OCI-LY7 (cell line): ENCODE measurements at regions not wholly inside any gene's neighbourhood (a gene's known extent, or its start where the extent isn't known, plus 50 kb on each side); places are given as distances from the start of the nearest gene placed in this dataset.

Experiments used
- CTCF ChIP-seq: fragments of 200-600 bp; sonication (generic); conservative IDR thresholded peaks from 2 replicates; pipeline ENCODE4 v1.5.1; 2014; ENCODE audit warnings: mild to moderate bottlenecking, antibody characterized with exemption, low read length, moderate library complexity, mixed read lengths
- EZH2phosphoT487 ChIP-seq: fragments of 200-600 bp; sonication (generic); IDR thresholded peaks from 2 replicates; pipeline ENCODE4 v1.6.1; 2018; ENCODE audit warnings: low read depth, borderline replicate concordance, mild to moderate bottlenecking, mixed run types, antibody characterized with exemption, low read length, moderate library complexity, mixed read lengths

DNA sequence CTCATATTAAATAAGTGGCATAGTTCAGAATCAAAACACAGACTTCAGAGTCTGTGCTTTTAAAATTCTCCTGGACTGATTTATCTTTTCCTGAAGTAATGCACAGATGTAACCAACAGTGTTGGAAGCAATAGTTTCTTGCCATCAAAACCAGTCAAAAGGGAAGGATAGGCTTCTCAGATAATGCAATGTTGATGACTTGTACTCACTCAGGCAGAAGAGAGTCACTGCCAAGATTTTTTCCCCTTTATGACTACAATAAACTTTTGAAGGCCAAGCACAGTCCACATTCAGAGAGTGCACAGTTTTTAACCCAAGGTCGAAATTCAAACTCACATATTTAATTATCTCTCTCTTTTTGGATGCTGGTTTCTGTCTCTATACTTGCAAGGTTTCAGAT lies 305.0 kb upstream of the SGO1 start:
- TF ChIP-seq CTCF (no peak), EZH2phosphoT487 (no peak)
